Testis (tissue), 2 donors: ENCODE measurements at regions not wholly inside any gene's neighbourhood (a gene's known extent, or its start where the extent isn't known, plus 50 kb on each side); places are given as distances from the start of the nearest gene placed in this dataset.

ENCODE experiments used
- DNase-seq: peaks from one replicate; pipeline ENCODE4 v3.0.0-alpha.2; 2019
- H3K27ac ChIP-seq, 2 donors: fragments of 200-600 bp; sonication (generic); one replicate each; pipeline ENCODE4 v1.5.1; 2019
- H3K27me3 ChIP-seq: fragments of 200-600 bp; sonication (generic); one replicate; pipeline ENCODE4 v1.5.1; 2019
- H3K36me3 ChIP-seq: fragments of 200-600 bp; sonication (generic); one replicate; pipeline ENCODE4 v1.5.1; 2017; ENCODE audit warnings: low read depth; ENCODE audit errors: missing control alignments
- H3K4me1 ChIP-seq: fragments of 200-600 bp; sonication (generic); one replicate; pipeline ENCODE4 v1.5.1; 2019
- H3K4me3 ChIP-seq, 2 donors: fragments of 200-600 bp; sonication (generic); one replicate each; pipeline ENCODE4 v1.5.1; 2017 to 2019
- H3K9me3 ChIP-seq: fragments of 200-600 bp; sonication (generic); one replicate; pipeline ENCODE4 v1.5.1; 2017
- CTCF ChIP-seq, 3 experiments: fragments of 450-650 bp in 2 of 3; fragments of 200-600 bp in 1 of 3; sonication (generic) in 1 of 3; IDR thresholded peaks; one replicate each; pipeline ENCODE4 v1.5.1; 2016 to 2019; ENCODE audit warnings: antibody characterized with exemption in 3 of 3, mild to moderate bottlenecking in 2 of 3, moderate library complexity in 1 of 3
- POLR2A ChIP-seq: fragments of 450-650 bp; IDR thresholded peaks from one replicate; pipeline ENCODE4 v1.6.1; 2017; ENCODE audit warnings: antibody characterized with exemption, mild to moderate bottlenecking, moderate library complexity
- WGBS, 2 donors: methylation state at CpG; one replicate each; pipeline ENCODE4 v1.1.5; 2018; 5-methylcytosine and 5-hydroxymethylcytosine counted together
- intact Hi-C: fragments of 100-400 bp; cut with DNase I; formaldehyde crosslinking; loops from one replicate; pipeline ENCODE4 v1.15.1; 2023; ENCODE audit warnings: low total_unique reads

GRCh38 chr5:111643499-111643898 lies 113.5 kb downstream of the NREP start:
- no peak for DNase-seq

GRCh38 chr5:111641533-111642233 lies 115.3 kb downstream of the NREP start:
- intact Hi-C loops = no loop called here
- 79 to 85% methylated on average over 4 of the region's 4 CpGs for WGBS, 2 donors
- H3K36me3 ChIP-seq = no peaks in the 10 kb centered on the region
- no peaks in the 10 kb centered on the region for H3K27me3 ChIP-seq
- TF ChIP-seq CTCF (IDR thresholded peaks at IDR 0.05) (no peak), POLR2A (no peak)
- H3K9me3 ChIP-seq = no peaks in the 10 kb centered on the region
- H3K4me1 ChIP-seq = no peaks in the 10 kb centered on the region
- DNase-seq = no peak
- H3K4me3 ChIP-seq = no peak overlapping the region
- no peak overlapping the region for H3K27ac ChIP-seq

More at GRCh38 chr5:111643499-111643898, 113.5 kb downstream of the NREP start:
- no peak overlapping the region for H3K4me3 ChIP-seq
- no peaks in the 10 kb centered on the region for H3K4me1 ChIP-seq
- no peaks in the 10 kb centered on the region for H3K27me3 ChIP-seq
- no peaks in the 10 kb centered on the region for H3K9me3 ChIP-seq
- TF ChIP-seq CTCF (IDR thresholded peaks at IDR 0.05) (no peak), POLR2A (no peak)
- H3K36me3 ChIP-seq = no peaks in the 10 kb centered on the region
- H3K27ac ChIP-seq = no peak overlapping the region
- WGBS, 2 donors = 40 to 53% methylated on average over 2 of the region's 2 CpGs
- intact Hi-C loops = no loop called here

GRCh38 chr5:111639912-111640311 lies 117.1 kb downstream of the NREP start:
- Histone ChIP-seq H3K27me3 (no peaks in the 10 kb centered on the region), H3K27ac (no peak overlapping the region), H3K4me1 (no peaks in the 10 kb centered on the region), H3K9me3 (no peaks in the 10 kb centered on the region), H3K36me3 (no peaks in the 10 kb centered on the region), H3K4me3 (no peak overlapping the region)
- no peak for TF ChIP-seq CTCF (IDR thresholded peaks at IDR 0.05)
- no peak for TF ChIP-seq POLR2A
- intact Hi-C loops = no loop called here
- no peak for DNase-seq
- WGBS, 2 donors = 88 to 90% methylated on average over 2 of the region's 2 CpGs

GRCh38 chr5:111636736-111637135 lies 120.3 kb downstream of the NREP start:
- intact Hi-C loops = no loop called here
- 78 to 79% methylated on average over 2 of the region's 2 CpGs for WGBS, 2 donors
- no peaks in the 10 kb centered on the region for H3K4me1 ChIP-seq
- H3K27ac ChIP-seq = no peak overlapping the region
- no peaks in the 10 kb centered on the region for H3K9me3 ChIP-seq
- no peaks in the 10 kb centered on the region for H3K27me3 ChIP-seq
- no peak overlapping the region for H3K4me3 ChIP-seq
- no peaks in the 10 kb centered on the region for H3K36me3 ChIP-seq
- no peak for DNase-seq
- TF ChIP-seq CTCF (IDR thresholded peaks at IDR 0.05) = no peak
- no peak for TF ChIP-seq POLR2A

GRCh38 chr5:111635916-111636570 lies 121.0 kb downstream of the NREP start:
- Histone ChIP-seq H3K4me3 (no peak overlapping the region), H3K27ac (no peak overlapping the region), H3K36me3 (no peaks in the 10 kb centered on the region), H3K27me3 (no peaks in the 10 kb centered on the region), H3K4me1 (no peaks in the 10 kb centered on the region), H3K9me3 (no peaks in the 10 kb centered on the region)
- TF ChIP-seq POLR2A (no peak), CTCF (IDR thresholded peaks at IDR 0.05) (no peak)
- WGBS, 2 donors = 67 to 77% methylated on average over 3 of the region's 3 CpGs
- DNase-seq = no peak
- intact Hi-C loops = no loop called here
